ENCODE measurements at regions not wholly inside any gene's neighbourhood (a gene's known extent, or its start where the extent isn't known, plus 50 kb on each side); places are given as distances from the start of the nearest gene placed in this dataset.

- H3K4me1 ChIP-seq (ENCODE audit: insufficient read depth): no peaks in the 10 kb centered on the region
- intact Hi-C loops (cut with DNase I): no loop called here
- WGBS, 3 donors: 85 to 91% (median 89%) methylated on average over 3 of the region's 3 CpGs
- TF ChIP-seq EP300 (IDR thresholded peaks at IDR 0.05) (no peak), CTCF (IDR thresholded peaks at IDR 0.05) (no peak), POLR2A (IDR thresholded peaks at IDR 0.05) (no peak)
- H3K4me3 ChIP-seq: no peak overlapping the region
- H3K9me3 ChIP-seq: no peaks in the 10 kb centered on the region
- DNase-seq: no peak
- H3K27ac ChIP-seq: no peak overlapping the region
- H3K36me3 ChIP-seq: no peaks in the 10 kb centered on the region
- no peaks in the 10 kb centered on the region for H3K27me3 ChIP-seq
Observed at GRCh38 chr5:57621624-57622023, 139.0 kb upstream of the ACTBL2 start.

GRCh38 chr5:57618767-57619381 is 136.3 kb upstream of the ACTBL2 start:
- Histone ChIP-seq H3K9me3 (no peaks in the 10 kb centered on the region), H3K4me1 (ENCODE audit: insufficient read depth) (no peaks in the 10 kb centered on the region), H3K4me3 (no peak overlapping the region), H3K27ac (no peak overlapping the region), H3K27me3 (no peaks in the 10 kb centered on the region), H3K36me3 (no peaks in the 10 kb centered on the region)
- no peak for TF ChIP-seq EP300 (IDR thresholded peaks at IDR 0.05)
- TF ChIP-seq CTCF (IDR thresholded peaks at IDR 0.05): no peak
- no peak for TF ChIP-seq POLR2A (IDR thresholded peaks at IDR 0.05)
- DNase-seq: no peak
- intact Hi-C loops (cut with DNase I): no loop called here
- WGBS, 3 donors: 92 to 96% (median 94%) methylated on average over 4 of the region's 4 CpGs

GRCh38 chr5:57613741-57614140 is 131.1 kb upstream of the ACTBL2 start:
- Histone ChIP-seq H3K36me3 (no peaks in the 10 kb centered on the region), H3K4me3 (no peak overlapping the region), H3K27ac (no peak overlapping the region), H3K9me3 (no peaks in the 10 kb centered on the region), H3K4me1 (ENCODE audit: insufficient read depth) (no peaks in the 10 kb centered on the region), H3K27me3 (no peaks in the 10 kb centered on the region)
- TF ChIP-seq EP300 (IDR thresholded peaks at IDR 0.05) (no peak), CTCF (IDR thresholded peaks at IDR 0.05) (no peak), POLR2A (IDR thresholded peaks at IDR 0.05) (no peak)
- no peak for DNase-seq
- intact Hi-C loops (cut with DNase I): no loop called here

GRCh38 chr5:57611177-57611576 is 128.6 kb upstream of the ACTBL2 start:
- Histone ChIP-seq H3K4me1 (ENCODE audit: insufficient read depth) (no peaks in the 10 kb centered on the region), H3K9me3 (no peaks in the 10 kb centered on the region), H3K4me3 (no peak overlapping the region), H3K27me3 (no peaks in the 10 kb centered on the region), H3K27ac (no peak overlapping the region), H3K36me3 (no peaks in the 10 kb centered on the region)
- intact Hi-C loops (cut with DNase I): no loop called here
- DNase-seq: no peak
- WGBS, 3 donors: 25 to 37% (median 27%) methylated on average over 2 of the region's 2 CpGs
- TF ChIP-seq EP300 (IDR thresholded peaks at IDR 0.05) (no peak), POLR2A (IDR thresholded peaks at IDR 0.05) (no peak), CTCF (IDR thresholded peaks at IDR 0.05) (no peak)

Measured in ovary (tissue), 7 donors.